PC-9 (cell line): ENCODE measurements at regions not wholly inside any gene's neighbourhood (a gene's known extent, or its start where the extent isn't known, plus 50 kb on each side); places are given as distances from the start of the nearest gene placed in this dataset.

Experiments used
- EZH2 ChIP-seq: fragments of 200-600 bp; sonication (generic); IDR thresholded peaks from 2 replicates; pipeline ENCODE4 v1.8.0; 2017; ENCODE audit warnings: antibody characterized with exemption, low read depth
- TF ChIP-seq, protein P1 (sequence below): fragments of 200-600 bp; sonication (generic); conservative IDR thresholded peaks from 2 replicates; pipeline ENCODE4 v1.6.1; 2017; ENCODE audit warnings: mixed run types, antibody characterized with exemption, mild to moderate bottlenecking, moderate library complexity

DNA sequence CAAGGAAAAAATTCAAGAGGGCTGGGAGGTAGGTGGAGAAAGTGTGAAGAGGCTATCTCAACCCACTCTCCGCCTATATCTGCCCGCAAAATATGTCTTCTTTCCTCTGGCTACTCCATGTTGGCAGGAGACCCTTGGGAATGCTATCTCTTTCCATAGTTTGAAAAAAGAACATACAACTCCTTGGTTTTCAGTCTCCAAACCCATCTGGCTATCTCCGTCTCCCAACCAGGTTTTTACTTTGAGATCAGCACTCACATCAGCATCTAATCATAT, 109.9 kb upstream of the IFNE start:
- TF ChIP-seq, protein P1, sequence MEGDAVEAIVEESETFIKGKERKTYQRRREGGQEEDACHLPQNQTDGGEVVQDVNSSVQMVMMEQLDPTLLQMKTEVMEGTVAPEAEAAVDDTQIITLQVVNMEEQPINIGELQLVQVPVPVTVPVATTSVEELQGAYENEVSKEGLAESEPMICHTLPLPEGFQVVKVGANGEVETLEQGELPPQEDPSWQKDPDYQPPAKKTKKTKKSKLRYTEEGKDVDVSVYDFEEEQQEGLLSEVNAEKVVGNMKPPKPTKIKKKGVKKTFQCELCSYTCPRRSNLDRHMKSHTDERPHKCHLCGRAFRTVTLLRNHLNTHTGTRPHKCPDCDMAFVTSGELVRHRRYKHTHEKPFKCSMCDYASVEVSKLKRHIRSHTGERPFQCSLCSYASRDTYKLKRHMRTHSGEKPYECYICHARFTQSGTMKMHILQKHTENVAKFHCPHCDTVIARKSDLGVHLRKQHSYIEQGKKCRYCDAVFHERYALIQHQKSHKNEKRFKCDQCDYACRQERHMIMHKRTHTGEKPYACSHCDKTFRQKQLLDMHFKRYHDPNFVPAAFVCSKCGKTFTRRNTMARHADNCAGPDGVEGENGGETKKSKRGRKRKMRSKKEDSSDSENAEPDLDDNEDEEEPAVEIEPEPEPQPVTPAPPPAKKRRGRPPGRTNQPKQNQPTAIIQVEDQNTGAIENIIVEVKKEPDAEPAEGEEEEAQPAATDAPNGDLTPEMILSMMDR = no peak
- TF ChIP-seq EZH2 = no peak
